GM18520 (cell line): ENCODE measurements at regions not wholly inside any gene's neighbourhood (a gene's known extent, or its start where the extent isn't known, plus 50 kb on each side); places are given as distances from the start of the nearest gene placed in this dataset.
"Not testable (repeated sequence)": the region's sequence is repeated elsewhere in the genome, so short reads cannot be mapped to it uniquely, and the experiment has no call there.

Experiments
- ATAC-seq: cut with Tn5 transposase; IDR thresholded peaks from one replicate; pipeline ENCODE4 v1.9.1; 2021; ENCODE audit not compliant: unreplicated experiment

GRCh38 chr13:40345149-40345514 is 321.3 kb downstream of the FOXO1 start:
- no peak for ATAC-seq

- no peak for ATAC-seq
Measured at GRCh38 chr13:40345654-40346372, 320.6 kb downstream of the FOXO1 start.

- ATAC-seq: no peak
Measured at GRCh38 chr13:40346592-40346991, 319.8 kb downstream of the FOXO1 start.

DNA sequence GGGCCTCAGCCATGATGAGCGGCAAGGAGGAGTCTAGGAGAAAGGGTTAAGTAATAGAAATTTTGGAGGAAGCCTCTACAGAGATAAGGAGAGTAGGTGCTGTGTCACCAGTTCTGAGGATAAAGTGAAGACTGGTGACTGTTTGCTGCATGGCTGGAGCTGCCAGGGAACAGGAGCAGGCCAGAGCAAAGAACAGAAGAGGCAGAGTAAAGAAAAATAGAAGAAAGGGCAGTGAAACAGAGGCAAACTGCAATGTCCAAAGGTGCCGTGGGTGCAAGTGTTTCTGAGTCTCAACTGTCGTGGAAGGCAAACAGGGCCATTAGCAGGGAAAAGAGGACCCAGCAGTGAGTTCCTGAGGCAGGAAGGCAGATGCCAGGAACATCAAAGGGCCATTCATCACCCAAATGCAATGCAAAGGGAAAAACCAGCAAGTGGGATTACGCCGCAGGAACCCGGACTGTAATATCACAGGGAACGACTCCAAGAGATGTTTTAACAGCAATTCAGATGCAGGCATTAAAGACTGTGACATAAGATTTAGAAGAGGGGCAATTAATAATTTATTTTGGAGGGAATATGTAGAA is 318.3 kb downstream of the FOXO1 start:
- ATAC-seq: no peak

GRCh38 chr13:40350283-40350992 is 316.0 kb downstream of the FOXO1 start:
- no peak for ATAC-seq

DNA sequence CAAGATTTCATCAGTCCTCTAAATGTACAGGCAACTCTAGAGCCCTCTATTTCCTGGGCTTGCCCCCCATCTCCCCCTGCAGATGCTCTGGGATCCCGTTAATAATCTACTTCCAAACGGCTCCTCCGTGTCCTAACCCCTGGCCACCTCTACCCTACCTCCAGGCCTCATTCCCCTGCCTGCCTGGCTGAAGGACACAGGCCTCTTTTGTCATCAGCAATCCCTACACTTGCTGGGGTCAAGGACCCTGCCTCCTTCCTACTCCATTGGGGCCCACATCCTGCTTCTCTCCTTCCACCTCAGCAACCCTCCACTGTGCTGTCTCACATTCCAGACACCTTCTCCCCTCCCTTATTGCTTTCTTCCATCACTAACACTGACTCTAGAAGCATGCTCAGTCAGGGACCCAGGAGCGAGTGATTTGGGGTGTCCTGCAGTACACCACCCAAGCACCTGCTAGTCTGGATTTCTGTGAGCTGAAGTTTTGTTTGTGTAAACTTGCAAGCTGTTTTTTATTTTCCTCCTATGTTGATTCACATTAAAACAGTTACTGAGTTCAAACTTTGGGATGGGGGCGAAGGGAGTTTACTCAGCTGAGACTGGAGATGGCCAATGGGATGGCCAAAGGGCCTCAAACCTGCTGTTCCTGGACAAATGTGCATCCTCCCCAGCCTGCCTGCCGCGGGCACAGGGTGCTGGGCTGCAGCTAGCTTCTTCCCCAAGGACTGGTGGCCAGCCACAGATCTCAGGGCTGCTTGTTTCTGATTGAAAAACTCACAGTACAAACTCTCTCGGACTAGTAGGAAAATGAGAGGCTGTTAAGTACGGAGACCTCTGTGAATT is 314.7 kb downstream of the FOXO1 start:
- no peak for ATAC-seq

GRCh38 chr13:40352380-40352778 is 314.1 kb downstream of the FOXO1 start:
- no peak for ATAC-seq

DNA sequence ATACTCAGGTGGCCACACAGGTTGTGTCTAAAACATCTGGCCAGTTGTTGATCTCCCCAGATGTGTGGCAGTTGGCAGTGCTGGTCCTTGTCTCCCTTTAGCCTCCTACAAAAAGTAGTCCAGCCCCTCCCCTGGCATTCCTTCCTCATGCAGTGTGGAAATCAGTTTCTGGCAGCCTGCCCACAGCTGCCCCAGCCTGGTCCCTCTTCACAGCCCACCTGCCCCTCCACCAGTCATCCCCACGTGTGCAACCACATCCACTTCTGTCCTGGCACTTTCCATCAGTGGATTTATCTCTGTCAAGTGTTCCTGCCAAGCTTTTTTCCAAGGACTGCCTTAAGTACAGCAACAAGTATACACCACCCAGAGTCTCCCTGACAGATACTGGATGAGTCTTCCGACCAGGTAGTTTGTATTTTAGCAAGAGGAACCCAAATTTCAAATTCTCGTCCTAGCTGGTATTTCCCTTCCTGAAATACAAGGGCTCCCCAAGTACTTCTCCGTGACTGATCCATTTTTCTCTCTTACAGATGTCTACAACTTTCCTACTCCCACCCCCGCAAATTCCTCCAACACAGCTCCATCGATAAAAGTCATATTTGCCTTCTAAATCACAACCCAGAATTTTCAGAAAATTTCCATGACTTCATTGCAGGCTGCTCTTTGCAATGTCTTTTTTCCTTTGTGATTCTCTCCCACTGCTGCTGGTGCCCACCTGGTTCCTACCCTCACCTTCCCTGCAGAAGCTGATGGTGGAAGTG is 313.5 kb downstream of the FOXO1 start:
- ATAC-seq: no peak

GRCh38 chr13:40355126-40355724 is 311.2 kb downstream of the FOXO1 start:
- no peak for ATAC-seq

GRCh38 chr13:40356011-40356410 is 310.4 kb downstream of the FOXO1 start:
- no peak for ATAC-seq

GRCh38 chr13:40356458-40356857 is 310.0 kb downstream of the FOXO1 start:
- not testable (repeated sequence) for ATAC-seq

GRCh38 chr13:40362502-40362901 is 303.9 kb downstream of the FOXO1 start:
- ATAC-seq: no peak

DNA sequence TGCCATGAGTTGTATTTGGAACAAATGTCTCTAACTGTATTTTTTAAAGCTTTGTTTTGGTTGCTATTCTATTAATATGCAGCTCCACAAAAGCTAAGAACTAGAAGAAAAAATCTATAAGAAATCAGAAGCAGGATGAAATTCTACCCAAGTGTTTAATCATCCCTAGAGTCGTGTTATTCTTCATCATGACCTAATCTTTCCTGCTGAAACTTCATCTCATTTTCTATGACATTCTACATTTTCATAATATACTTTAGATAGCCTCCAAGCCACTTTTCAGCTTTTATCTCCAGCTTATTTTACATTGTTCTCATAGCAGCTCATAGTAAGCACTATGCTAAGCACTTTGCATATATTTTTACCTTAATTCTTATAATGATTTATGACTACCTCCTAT is 302.8 kb downstream of the FOXO1 start:
- ATAC-seq: no peak

- ATAC-seq: no peak
Measured at GRCh38 chr13:40366119-40366518, 300.3 kb downstream of the FOXO1 start.

GRCh38 chr13:40368127-40368891 is 298.1 kb downstream of the FOXO1 start:
- ATAC-seq: no peak

GRCh38 chr13:40370661-40371060 is 295.8 kb downstream of the FOXO1 start:
- ATAC-seq: no peak

GRCh38 chr13:40371531-40372125 is 294.8 kb downstream of the FOXO1 start:
- ATAC-seq: no peak

DNA sequence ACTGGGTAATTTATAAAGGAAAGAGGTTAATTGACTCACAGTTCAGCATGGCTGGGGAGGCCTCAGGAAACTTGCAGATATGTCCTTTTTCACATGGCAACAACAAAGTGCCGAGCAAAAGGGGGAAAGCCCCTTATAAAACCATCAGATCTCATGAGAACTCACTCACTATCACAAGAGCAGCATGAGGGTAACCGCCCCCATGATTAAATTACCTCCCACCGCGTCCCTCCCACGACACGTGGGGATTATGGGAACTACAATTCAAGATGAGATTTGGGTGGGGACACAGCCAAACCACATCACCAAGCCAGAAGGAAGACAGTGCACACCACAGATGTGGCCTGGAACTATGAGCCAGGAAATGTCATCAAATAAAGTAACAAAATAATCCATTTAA is 292.8 kb downstream of the FOXO1 start:
- ATAC-seq: not testable (repeated sequence)

DNA sequence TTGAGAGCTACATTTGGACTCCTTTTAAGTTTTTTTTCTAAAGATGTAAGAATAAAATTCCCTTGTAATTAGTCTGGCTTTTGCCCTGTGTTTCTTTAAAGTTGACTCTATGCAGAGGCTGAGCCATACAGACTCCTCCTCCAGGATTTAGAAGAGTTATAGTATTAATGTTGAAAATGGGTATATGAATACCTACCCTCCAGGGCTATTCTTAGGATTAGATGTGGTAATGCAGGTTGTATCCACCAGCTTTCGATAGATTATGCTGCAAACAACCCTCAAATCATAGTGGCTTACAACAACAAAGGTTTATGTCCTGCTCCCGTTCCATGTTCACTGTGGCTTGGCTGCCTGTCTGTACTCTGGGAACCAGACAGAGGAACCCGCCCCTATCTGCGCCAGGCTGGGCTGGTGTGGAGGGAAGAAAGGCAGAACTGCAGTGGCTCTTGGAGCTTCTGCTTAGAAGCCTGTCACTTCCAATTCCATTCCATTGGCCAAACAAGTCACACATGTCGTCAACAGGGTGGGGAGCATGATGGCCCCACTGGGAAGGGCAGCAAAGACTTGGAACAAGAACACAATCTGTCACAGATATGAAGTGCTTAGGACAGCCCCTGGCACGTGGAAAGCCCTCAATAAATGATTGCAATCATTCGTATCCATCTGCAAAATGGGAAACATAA is 290.8 kb downstream of the FOXO1 start:
- ATAC-seq: no peak
